SIG-M5 treated with dmso at 0.1 percent for 504 hours (cell line): ENCODE measurements at regions not wholly inside any gene's neighbourhood (a gene's known extent, or its start where the extent isn't known, plus 50 kb on each side); places are given as distances from the start of the nearest gene placed in this dataset.
"Not testable (repeated sequence)": the region's sequence is repeated elsewhere in the genome, so short reads cannot be mapped to it uniquely, and the experiment has no call there.

Source experiments
- DNase-seq: peaks from one replicate; lab custom pipeline; 2025; ENCODE audit not compliant: unreplicated experiment; lab: John Stamatoyannopoulos, UW

- no peak for DNase-seq
Observed at GRCh38 chr1:58201492-58202106, 344.9 kb downstream of the OMA1 start.

- no peak for DNase-seq
Observed at GRCh38 chr1:58200437-58200836, 346.1 kb downstream of the OMA1 start.

GRCh38 chr1:58197811-58198210, 348.7 kb downstream of the OMA1 start:
- no peak for DNase-seq

- DNase-seq, result no peak
Observed at GRCh38 chr1:58190267-58190988, 356.1 kb downstream of the OMA1 start.

GRCh38 chr1:58189453-58189852, 357.1 kb downstream of the OMA1 start:
- no peak for DNase-seq

- DNase-seq, result peak; percentile 1
Observed at GRCh38 chr1:58183286-58183685, 363.2 kb downstream of the OMA1 start.

GRCh38 chr1:58180537-58180936, 366.0 kb downstream of the OMA1 start:
- DNase-seq, result no peak

- not testable (repeated sequence) for DNase-seq
Observed at GRCh38 chr1:58169160-58169559, 377.4 kb downstream of the OMA1 start.

- DNase-seq, result not testable (repeated sequence)
Observed at GRCh38 chr1:58167131-58167530, 379.4 kb downstream of the OMA1 start.

- DNase-seq, result no peak
Observed at GRCh38 chr1:58166417-58166816, 380.1 kb downstream of the OMA1 start.

GRCh38 chr1:58165073-58165472, 381.5 kb downstream of the OMA1 start:
- no peak for DNase-seq

GRCh38 chr1:58162952-58163550, 383.5 kb downstream of the OMA1 start:
- peak; percentile 40 for DNase-seq

GRCh38 chr1:58159434-58159830, 387.1 kb downstream of the OMA1 start:
- no peak for DNase-seq

GRCh38 chr1:58158506-58159433, 387.8 kb downstream of the OMA1 start:
- no peak for DNase-seq

GRCh38 chr1:58158016-58158415, 388.5 kb downstream of the OMA1 start:
- no peak for DNase-seq

- DNase-seq, result no peak
Observed at GRCh38 chr1:58157256-58157655, 389.3 kb downstream of the OMA1 start.

- DNase-seq, result no peak
Observed at GRCh38 chr1:58156831-58157230, 389.7 kb downstream of the OMA1 start.

GRCh38 chr1:58156124-58156468, 390.4 kb downstream of the OMA1 start:
- DNase-seq, result no peak

- peak; percentile 18 for DNase-seq
Observed at GRCh38 chr1:58155418-58156123, 391.0 kb downstream of the OMA1 start.

- DNase-seq, result no peak
Observed at GRCh38 chr1:58154256-58154655, 392.3 kb downstream of the OMA1 start.

- DNase-seq, result no peak
Observed at GRCh38 chr1:58152697-58153096, 393.8 kb downstream of the OMA1 start.
